ENCODE measurements at regions not wholly inside any gene's neighbourhood (a gene's known extent, or its start where the extent isn't known, plus 50 kb on each side); places are given as distances from the start of the nearest gene placed in this dataset.

DNA sequence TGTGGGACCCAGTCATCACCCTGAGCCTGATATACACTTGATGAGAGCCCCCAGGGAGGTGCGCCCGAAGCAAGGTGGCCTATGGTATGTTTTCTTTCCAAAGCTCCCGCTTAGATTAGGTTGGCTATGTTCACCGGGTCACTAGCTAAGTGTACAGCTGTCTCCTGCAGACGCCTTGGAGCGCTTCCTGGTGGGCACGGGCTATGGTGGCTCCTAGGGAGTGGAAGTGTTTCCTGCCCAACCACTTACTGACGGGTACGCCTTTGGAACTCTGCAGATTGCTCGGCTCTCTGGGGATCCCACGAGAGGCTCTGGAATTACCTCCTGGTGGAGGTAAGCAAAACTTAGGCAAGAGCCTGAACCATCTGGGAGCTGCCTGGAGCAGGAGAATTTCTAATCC lies 83.6 kb upstream of the CXCL12 start:
- no peak for TF ChIP-seq POLR2A (IDR thresholded peaks at IDR 0.05)
- TF ChIP-seq, protein P1, sequence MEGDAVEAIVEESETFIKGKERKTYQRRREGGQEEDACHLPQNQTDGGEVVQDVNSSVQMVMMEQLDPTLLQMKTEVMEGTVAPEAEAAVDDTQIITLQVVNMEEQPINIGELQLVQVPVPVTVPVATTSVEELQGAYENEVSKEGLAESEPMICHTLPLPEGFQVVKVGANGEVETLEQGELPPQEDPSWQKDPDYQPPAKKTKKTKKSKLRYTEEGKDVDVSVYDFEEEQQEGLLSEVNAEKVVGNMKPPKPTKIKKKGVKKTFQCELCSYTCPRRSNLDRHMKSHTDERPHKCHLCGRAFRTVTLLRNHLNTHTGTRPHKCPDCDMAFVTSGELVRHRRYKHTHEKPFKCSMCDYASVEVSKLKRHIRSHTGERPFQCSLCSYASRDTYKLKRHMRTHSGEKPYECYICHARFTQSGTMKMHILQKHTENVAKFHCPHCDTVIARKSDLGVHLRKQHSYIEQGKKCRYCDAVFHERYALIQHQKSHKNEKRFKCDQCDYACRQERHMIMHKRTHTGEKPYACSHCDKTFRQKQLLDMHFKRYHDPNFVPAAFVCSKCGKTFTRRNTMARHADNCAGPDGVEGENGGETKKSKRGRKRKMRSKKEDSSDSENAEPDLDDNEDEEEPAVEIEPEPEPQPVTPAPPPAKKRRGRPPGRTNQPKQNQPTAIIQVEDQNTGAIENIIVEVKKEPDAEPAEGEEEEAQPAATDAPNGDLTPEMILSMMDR (IDR thresholded peaks at IDR 0.05) = no peak
